ENCODE measurements at regions not wholly inside any gene's neighbourhood (a gene's known extent, or its start where the extent isn't known, plus 50 kb on each side); places are given as distances from the start of the nearest gene placed in this dataset.
A peak's percentile ranks its signal among the peaks of the same experiment; 100 is the strongest.

DNA sequence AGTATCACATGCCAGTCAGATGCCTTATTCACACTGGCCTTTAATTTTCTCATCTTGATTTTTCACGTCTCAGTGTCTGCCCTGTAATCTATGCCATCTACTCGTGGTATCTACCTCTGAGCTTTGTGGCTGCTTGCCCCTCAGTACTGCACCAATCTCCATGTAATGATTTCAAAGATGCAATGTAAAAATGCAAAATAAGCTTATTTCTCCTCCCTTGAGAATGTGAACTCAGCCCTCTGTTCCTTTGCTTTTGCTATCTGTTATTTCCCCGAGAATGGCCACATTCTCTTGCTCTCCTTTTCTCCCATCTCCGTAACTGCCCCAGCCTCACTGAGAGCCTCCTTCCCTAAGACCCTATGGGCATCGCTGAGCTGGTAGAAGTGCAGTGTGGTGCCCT is 317.5 kb downstream of the SFMBT2 start:
- no peak overlapping the region for H3K4me3 ChIP-seq (replicated peaks in 1 of 3; ENCODE audit: insufficient read depth in 1 of 3, low read depth in 2 of 3, low read length in 3 of 3)

DNA sequence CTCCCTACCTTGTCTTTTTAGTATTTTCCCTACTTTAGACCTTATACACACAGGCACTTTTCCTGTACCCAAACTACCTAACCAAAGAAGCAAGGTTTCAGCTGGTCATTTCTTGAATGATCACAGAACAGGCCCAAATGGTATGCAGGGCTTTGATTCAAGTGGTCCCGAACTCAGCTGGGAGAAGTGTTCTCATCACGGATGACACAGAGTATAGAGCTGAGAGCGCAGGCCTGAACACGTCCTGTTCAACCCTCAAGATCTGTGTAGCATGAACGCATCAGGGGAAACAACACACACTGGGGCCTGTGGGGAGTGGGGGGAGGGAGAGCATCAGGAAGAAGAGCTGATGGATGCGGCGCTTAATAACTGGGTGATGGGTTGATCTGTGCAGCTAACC is 318.2 kb downstream of the SFMBT2 start:
- no peak for FAIRE-seq

More for the DNA sequence above, 317.5 kb downstream of the SFMBT2 start:
- DNase-seq (ENCODE audit: low spot score) = no peak
- in situ Hi-C loops (cut with HindIII; ENCODE audit: extremely low pct_ligation_motif_present, low pct_unique_long_range_greater_than_20kb) = no loop called here
- Histone ChIP-seq H3K27ac (ENCODE audit: extremely low read length, insufficient read depth, low read length) (no peak overlapping the region), H4K20me1 (ENCODE audit: insufficient read depth, low read length) (no peaks in the 10 kb centered on the region), H2AFZ (ENCODE audit: low read length) (no peak overlapping the region), H3K4me2 (ENCODE audit: low read depth, low read length) (no peak overlapping the region), H3K9ac (ENCODE audit: insufficient read depth, low read depth, low read length) (no peak overlapping the region), H3K4me1 (ENCODE audit: insufficient read depth, low read length) (no peaks in the 10 kb centered on the region), H3K27me3 (ENCODE audit: control insufficient read depth in 1 of 2, insufficient read depth in 2 of 2, low read length in 2 of 2) (peaks cover 0 to 15% of the 10 kb centered on the region in 2 experiments; a peak in 3 of 5 replicates), H3K36me3 (replicated peaks in 1 of 2; ENCODE audit: control insufficient read depth in 1 of 2, insufficient read depth in 2 of 2, low read length in 2 of 2) (no peaks in the 10 kb centered on the region), H3K9me3 (ENCODE audit: low read length) (no peaks in the 10 kb centered on the region), H3K79me2 (ENCODE audit: insufficient read depth, low read length) (no peaks in the 10 kb centered on the region)
- ATAC-seq = no peak
- no TSS peak for BruUV-seq (replicated peaks)
- intact Hi-C loops (cut with micrococcal nuclease; ENCODE audit: unreplicated experiment) = no loop called here
- FAIRE-seq = no peak
- 3% methylated on average over 5 of the region's 5 CpGs for WGBS (ENCODE audit: low lambda C conversion rate)
- POLR2A ChIA-PET = no interaction called here
- peak; percentile 53 to 54 for TF ChIP-seq MAFK (conservative IDR thresholded peaks at IDR 0.05 in 1 of 2, IDR thresholded peaks at IDR 0.05 in 1 of 2; ENCODE audit: low read length in 2 of 2)
- TF ChIP-seq MAFF (IDR thresholded peaks at IDR 0.05; ENCODE audit: low read depth, low read length) = peak; percentile 40; the same call in 1 of the 2 replicates
- no peak for TF ChIP-seq RBFOX2 (IDR thresholded peaks at IDR 0.05; ENCODE audit: low read depth, low read length)
- no peak for TF ChIP-seq FOXA1 (IDR thresholded peaks at IDR 0.05)
- TF ChIP-seq FOXA1 (CRISPR knock-in tag; IDR thresholded peaks at IDR 0.05) = no peak
- CTCF ChIA-PET (ENCODE audit: low intra/inter-chr PET ratio, low total read pairs) = no interaction called here

More for the DNA sequence above, 318.2 kb downstream of the SFMBT2 start:
- POLR2A ChIA-PET = no interaction called here
- WGBS (ENCODE audit: low lambda C conversion rate) = 33% methylated on average over 7 of the region's 7 CpGs
- no TSS peak for BruUV-seq (replicated peaks)
- in situ Hi-C loops (cut with HindIII; ENCODE audit: extremely low pct_ligation_motif_present, low pct_unique_long_range_greater_than_20kb) (no loop called here), intact Hi-C loops (cut with micrococcal nuclease; ENCODE audit: unreplicated experiment) (no loop called here)
- Histone ChIP-seq H3K9ac (ENCODE audit: insufficient read depth, low read depth, low read length) (no peak overlapping the region), H3K27ac (ENCODE audit: extremely low read length, insufficient read depth, low read length) (no peak overlapping the region), H2AFZ (ENCODE audit: low read length) (no peak overlapping the region), H3K4me3 (replicated peaks in 1 of 3; ENCODE audit: insufficient read depth in 1 of 3, low read depth in 2 of 3, low read length in 3 of 3) (no peak overlapping the region), H3K79me2 (ENCODE audit: insufficient read depth, low read length) (no peaks in the 10 kb centered on the region), H4K20me1 (ENCODE audit: insufficient read depth, low read length) (no peaks in the 10 kb centered on the region), H3K27me3 (ENCODE audit: control insufficient read depth in 1 of 2, insufficient read depth in 2 of 2, low read length in 2 of 2) (peaks cover 0 to 9% of the 10 kb centered on the region in 2 experiments; a peak in 3 of 5 replicates), H3K4me1 (ENCODE audit: insufficient read depth, low read length) (no peaks in the 10 kb centered on the region), H3K4me2 (ENCODE audit: low read depth, low read length) (no peak overlapping the region), H3K9me3 (ENCODE audit: low read length) (no peaks in the 10 kb centered on the region), H3K36me3 (replicated peaks in 1 of 2; ENCODE audit: control insufficient read depth in 1 of 2, insufficient read depth in 2 of 2, low read length in 2 of 2) (no peaks in the 10 kb centered on the region)
- DNase-seq (ENCODE audit: low spot score) (no peak), ATAC-seq (no peak)
- TF ChIP-seq, protein P1, sequence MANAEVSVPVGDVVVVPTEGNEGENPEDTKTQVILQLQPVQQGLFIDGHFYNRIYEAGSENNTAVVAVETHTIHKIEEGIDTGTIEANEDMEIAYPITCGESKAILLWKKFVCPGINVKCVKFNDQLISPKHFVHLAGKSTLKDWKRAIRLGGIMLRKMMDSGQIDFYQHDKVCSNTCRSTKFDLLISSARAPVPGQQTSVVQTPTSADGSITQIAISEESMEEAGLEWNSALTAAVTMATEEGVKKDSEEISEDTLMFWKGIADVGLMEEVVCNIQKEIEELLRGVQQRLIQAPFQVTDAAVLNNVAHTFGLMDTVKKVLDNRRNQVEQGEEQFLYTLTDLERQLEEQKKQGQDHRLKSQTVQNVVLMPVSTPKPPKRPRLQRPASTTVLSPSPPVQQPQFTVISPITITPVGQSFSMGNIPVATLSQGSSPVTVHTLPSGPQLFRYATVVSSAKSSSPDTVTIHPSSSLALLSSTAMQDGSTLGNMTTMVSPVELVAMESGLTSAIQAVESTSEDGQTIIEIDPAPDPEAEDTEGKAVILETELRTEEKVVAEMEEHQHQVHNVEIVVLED (CRISPR knock-in tag; IDR thresholded peaks at IDR 0.05; ENCODE audit: borderline replicate concordance) = no peak
- TF ChIP-seq ZNF12 (CRISPR knock-in tag; IDR thresholded peaks at IDR 0.05) (no peak), ZNF761 (CRISPR knock-in tag; conservative IDR thresholded peaks at IDR 0.05) (no peak), RBAK (CRISPR knock-in tag; IDR thresholded peaks at IDR 0.05) (no peak), ZNF605 (CRISPR knock-in tag; IDR thresholded peaks at IDR 0.05) (no peak)
- TF ChIP-seq, protein P2, sequence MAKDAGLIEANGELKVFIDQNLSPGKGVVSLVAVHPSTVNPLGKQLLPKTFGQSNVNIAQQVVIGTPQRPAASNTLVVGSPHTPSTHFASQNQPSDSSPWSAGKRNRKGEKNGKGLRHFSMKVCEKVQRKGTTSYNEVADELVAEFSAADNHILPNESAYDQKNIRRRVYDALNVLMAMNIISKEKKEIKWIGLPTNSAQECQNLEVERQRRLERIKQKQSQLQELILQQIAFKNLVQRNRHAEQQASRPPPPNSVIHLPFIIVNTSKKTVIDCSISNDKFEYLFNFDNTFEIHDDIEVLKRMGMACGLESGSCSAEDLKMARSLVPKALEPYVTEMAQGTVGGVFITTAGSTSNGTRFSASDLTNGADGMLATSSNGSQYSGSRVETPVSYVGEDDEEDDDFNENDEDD (CRISPR knock-in tag; IDR thresholded peaks at IDR 0.05; ENCODE audit: borderline replicate concordance) = no peak
- CTCF ChIA-PET (ENCODE audit: low intra/inter-chr PET ratio, low total read pairs) = no interaction called here
